GM19035 (cell line): ENCODE measurements at regions not wholly inside any gene's neighbourhood (a gene's known extent, or its start where the extent isn't known, plus 50 kb on each side); places are given as distances from the start of the nearest gene placed in this dataset.

Experiments used
- ATAC-seq: cut with Tn5 transposase; IDR thresholded peaks from one replicate; pipeline ENCODE4 v1.9.1; 2021; ENCODE audit not compliant: unreplicated experiment

GRCh38 chr7:125173571-125173970, 243.9 kb upstream of the POT1 start:
- ATAC-seq, result no peak

- no peak for ATAC-seq
Measured at GRCh38 chr7:125169088-125169487, 239.5 kb upstream of the POT1 start.

- no peak for ATAC-seq
Measured at GRCh38 chr7:125154930-125155329, 225.3 kb upstream of the POT1 start.

DNA sequence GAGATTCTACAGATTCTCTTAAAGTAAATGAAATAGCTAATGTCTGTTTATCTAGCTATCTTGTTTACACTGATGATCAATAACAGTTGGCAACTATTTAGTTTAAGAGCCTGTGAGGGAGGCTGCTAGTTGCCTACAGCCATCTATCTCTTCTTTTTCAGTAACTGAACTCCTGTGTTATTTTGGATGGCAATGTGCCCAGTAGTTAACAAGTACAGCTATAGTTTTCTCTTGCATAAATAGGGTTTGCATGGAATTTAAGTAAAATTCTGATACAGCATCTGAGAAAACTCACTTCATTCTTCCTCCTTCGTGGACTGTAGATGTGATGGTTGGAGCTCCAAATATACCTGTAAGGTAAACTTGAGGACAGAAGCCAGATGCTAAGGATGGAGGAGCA, 219.5 kb upstream of the POT1 start:
- ATAC-seq, result no peak

- ATAC-seq, result no peak
Measured at GRCh38 chr7:125147047-125147446, 217.4 kb upstream of the POT1 start.

DNA sequence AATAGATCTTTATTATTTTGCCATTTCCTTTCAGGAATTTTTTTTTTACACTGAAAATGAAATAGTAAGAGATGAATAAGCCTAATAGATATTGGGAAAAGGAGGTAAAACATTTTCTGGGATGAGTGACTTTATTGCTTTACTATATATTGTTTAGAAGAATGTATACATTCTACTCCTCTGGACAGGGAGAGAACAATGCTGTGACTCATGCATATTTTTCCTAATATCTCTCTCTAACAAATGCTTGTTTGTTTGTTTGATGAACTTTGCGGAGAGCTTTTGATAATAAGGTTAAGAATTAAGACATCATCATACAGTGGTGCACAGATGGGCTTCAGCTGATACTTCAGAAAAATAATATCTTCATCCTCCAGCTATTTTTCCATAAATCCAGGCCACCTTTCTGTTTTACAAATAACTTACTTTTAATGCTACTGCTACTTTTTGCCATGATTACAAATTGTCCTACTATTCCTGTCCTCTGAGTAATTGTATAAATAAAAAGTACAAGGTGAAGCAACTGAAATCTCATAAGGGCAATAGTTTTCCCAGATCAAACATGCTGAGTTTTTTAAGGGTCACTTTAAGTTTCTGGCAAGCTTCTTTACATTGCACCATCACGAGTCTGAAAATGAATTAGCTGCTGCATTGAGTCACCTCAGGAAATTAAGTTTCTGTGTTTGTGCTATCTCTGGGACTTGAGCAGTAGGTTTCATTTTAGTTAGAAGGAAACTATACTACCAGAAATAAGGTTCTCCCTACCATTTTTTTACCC, 207.3 kb upstream of the POT1 start:
- no peak for ATAC-seq

DNA sequence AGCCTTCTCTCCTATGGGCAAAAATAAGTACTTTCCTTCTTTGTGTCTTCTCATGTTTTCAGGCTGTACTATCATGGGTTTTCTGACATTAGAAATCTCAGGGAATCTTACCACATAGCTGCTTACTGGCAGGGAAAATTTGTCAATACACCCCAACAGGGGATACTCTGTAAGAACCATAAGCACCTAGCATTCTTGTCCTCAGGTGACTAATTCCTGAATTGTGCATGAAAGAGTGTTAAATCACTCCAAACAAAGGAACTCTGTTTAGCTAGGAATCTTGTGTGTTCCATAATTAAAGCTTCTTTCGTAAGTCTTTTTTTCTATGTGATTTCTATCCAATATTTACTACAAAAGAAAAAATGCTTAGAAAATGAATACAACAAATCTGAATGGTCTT, 206.7 kb upstream of the POT1 start:
- no peak for ATAC-seq

DNA sequence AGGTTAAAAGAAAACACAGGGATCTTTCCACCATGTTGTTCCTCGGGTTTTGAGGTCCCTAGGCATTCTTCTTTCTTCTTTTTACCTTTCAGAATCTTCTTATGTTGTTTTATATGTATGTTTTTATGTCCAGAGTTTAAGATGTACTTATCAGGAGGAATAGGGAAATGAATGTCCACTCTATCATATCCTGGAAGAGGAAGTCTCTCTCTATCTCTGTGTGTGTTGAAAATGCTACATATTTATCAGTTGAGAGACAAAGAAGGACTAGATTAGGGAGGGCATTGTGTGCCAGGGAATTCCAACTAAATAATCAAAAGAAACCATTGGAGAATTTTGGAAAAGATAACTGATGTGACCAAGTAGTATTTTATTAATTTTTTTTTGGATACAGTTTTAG, 200.5 kb upstream of the POT1 start:
- ATAC-seq, result no peak

- no peak for ATAC-seq
Measured at GRCh38 chr7:125127304-125127703, 197.7 kb upstream of the POT1 start.

DNA sequence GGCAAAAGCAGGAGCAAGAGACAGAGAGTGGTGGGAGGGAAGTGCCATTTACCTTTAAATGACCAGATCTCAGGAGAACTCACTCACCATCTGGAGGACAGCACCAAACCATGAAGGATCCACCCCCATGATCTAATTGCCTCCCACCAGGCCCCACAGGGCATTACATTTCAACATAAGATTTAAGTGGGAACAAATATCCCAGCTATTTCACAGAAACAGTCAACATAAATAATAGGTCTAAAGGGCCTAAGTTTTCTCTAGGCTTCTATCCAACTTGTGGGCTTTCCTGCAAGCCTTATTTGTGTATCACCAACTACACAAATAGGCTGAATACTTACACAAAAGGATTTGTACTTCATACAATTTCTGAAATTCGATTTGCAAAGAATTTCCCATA, 196.8 kb upstream of the POT1 start:
- ATAC-seq, result no peak

DNA sequence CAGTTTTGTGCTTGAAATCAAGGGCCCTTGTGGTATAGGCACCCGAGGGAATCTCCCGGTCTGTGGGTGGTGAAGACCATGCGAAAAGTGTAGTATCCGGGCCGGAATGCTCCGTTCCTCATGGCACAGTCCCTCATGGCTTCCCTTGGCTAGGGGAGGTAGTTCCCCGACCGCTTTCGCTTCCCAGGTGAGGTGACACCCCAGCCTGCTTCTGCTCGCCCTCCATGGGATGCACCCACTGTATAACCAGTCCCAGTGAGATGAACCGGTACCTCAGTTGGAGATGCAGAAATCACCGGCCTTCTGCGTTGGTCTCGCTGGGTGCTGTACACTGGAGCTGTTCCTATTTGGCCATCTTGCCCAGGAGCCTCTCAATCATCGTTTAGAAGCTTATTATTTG, 195.7 kb upstream of the POT1 start:
- ATAC-seq, result no peak

DNA sequence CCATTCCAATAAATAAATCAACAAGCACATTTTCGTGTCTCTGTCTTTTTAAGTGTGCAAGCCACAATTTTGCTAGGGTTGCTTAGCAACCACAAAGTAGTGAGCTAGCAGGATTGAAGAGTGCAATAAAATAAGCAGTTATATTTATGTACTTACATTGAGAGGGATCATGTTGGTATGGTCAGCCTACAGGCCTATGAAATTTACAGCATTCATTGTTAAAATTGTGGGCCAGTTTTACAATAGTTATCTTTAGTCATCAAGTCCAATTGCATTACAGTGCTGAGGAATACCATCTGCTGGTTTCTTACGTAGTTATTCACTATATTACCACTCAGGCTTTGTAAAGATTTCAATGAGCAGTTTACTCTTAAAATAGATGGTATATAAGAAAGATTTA, 192.5 kb upstream of the POT1 start:
- ATAC-seq, result no peak

GRCh38 chr7:125119559-125120115, 190.0 kb upstream of the POT1 start:
- ATAC-seq, result no peak

DNA sequence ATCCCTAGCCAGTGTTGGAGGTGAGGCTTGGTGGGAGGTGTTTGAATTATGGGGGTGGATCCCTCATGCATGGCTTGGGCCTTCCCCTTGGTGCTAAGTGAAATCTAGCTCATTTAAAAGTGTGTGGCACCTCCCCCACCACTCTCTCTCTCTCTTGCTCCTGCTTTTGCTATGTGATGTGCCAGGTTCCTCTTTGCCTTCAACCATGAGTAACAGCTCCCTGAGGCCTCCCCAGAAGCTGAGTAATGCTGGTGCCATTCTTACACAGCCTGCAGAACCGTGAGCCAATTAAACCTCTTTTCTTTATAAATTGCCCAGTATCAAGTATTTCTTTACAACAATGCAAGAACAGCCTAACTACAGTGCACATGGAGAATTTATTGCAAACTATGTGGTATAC, 188.8 kb upstream of the POT1 start:
- no peak for ATAC-seq

DNA sequence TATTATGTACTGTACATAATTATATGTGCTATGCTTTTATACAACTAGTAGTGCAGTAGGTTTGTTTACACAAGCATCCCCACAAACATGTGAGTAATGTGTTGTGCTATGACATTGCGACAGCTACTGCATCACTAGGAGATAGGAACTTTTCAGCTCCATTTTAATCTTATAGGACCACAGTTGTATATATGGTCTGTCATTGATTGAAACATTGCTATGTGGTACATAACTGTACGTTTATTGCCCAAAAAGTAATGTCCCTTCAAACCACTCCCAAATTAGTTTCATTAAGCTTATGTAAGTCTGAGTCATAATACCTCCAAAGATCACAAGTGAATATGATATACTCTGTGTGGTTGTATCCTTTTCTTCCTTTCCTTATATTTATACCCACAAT, 183.2 kb upstream of the POT1 start:
- ATAC-seq, result no peak

DNA sequence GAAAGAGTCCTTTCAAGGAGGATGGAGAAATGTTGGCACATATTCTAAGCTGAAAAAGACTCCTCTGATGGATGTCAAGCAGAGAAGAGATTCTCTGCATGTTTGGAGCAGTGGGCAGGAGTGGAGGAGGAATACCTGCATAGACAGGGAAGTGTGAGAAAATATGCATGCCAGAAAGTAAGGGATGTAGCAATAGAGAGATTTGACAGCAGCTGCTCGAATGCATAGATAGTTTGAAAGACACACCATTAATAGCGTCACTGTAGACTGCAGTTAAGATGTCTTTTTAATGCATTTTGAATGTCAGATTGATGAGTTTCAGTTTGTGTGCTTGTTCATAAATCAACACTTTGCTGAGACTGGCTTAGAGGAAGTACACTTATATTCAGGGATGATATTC, 169.9 kb upstream of the POT1 start:
- ATAC-seq, result no peak

GRCh38 chr7:125098377-125098970, 168.8 kb upstream of the POT1 start:
- peak; percentile 77 for ATAC-seq

GRCh38 chr7:125090596-125090995, 161.0 kb upstream of the POT1 start:
- no peak for ATAC-seq

- no peak for ATAC-seq
Measured at GRCh38 chr7:125089171-125089570, 159.5 kb upstream of the POT1 start.

DNA sequence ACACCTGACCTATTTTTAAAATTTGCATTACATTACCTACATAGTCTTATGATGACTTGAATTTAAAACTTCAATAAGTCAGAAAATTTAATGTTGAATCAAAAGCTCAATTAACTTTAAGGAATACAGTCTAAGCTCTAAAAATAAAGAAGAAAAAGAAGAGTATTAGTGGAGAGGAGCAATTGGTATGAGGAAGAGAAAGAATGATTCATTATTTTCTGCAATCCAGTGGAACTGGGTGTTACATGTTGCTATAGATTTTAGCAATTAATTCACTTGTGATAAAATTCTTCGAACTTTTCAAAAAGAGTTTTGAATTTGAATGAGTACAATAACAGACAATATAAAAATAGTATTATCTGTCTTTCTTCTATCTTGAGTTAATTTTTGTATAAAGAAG, 158.9 kb upstream of the POT1 start:
- ATAC-seq, result no peak

GRCh38 chr7:125085084-125085483, 155.5 kb upstream of the POT1 start:
- ATAC-seq, result no peak

- ATAC-seq, result no peak
Measured at GRCh38 chr7:125084196-125084595, 154.6 kb upstream of the POT1 start.

DNA sequence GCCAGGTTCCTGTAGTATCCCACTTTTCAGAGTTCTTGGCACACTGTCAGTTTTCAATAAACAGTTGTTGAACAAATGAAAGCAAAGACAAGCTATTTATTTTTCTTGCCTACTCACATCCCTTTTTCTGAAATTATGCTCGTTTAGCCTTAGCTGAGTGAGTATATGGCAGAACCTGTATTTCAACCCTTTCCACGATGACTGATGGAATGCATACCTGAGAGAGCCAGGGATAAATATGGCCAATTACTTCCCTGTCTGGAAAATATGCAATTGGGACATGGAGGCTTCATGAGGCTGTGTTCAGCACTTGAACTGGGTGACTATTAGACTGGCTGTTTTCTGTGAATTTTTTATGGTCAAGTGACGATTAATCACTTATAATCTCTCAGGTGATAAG, 144.5 kb upstream of the POT1 start:
- no peak for ATAC-seq
